CD4-positive, alpha-beta T cell (primary cell): ENCODE measurements at regions not wholly inside any gene's neighbourhood (a gene's known extent, or its start where the extent isn't known, plus 50 kb on each side); places are given as distances from the start of the nearest gene placed in this dataset.

Experiments
- ATAC-seq: fragments of 200-7000 bp; cut with Tn5 transposase; one replicate; pipeline ENCODE4 v1.10.0; 2022; ENCODE audit warnings: mild to moderate bottlenecking; ENCODE audit not compliant: poor library complexity
- CTCF ChIA-PET: fragments of 350-600 bp; sonication (Branson Sonifier 250); formaldehyde crosslinking; loops from one replicate; lab custom pipeline; 2021; ENCODE audit warnings: antibody characterized with exemption, inconsistent platforms; lab: Charles Lee
- POLR2A ChIA-PET: fragments of 350-600 bp; sonication (Branson Sonifier 250); formaldehyde crosslinking; loops from one replicate; lab custom pipeline; 2021; ENCODE audit warnings: antibody characterized with exemption, inconsistent platforms; lab: Charles Lee
- DNase-seq, 14 experiments: peaks; one replicate each; pipeline ENCODE4 v3.0.0-alpha.2; 2013 to 2020; ENCODE audit warnings: mixed read lengths in 2 of 14
- H3K27ac ChIP-seq, 2 donors: one replicate each; pipeline versions ENCODE4 v1.5.1 to v1.7.0; 2013; ENCODE audit warnings: low read length in 2 of 2, low read depth in 1 of 2, mild to moderate bottlenecking in 1 of 2
- H3K27me3 ChIP-seq, 2 experiments: 1 replicate in 1 of 2; 2 replicates in 1 of 2; pipeline versions ENCODE4 v1.6.1 to v1.7.0; 2013; ENCODE audit warnings: low read length in 2 of 2, control low read depth in 1 of 2, mild to moderate bottlenecking in 1 of 2, moderate library complexity in 1 of 2; ENCODE audit not compliant: insufficient read depth in 2 of 2, control insufficient read depth in 1 of 2
- H3K36me3 ChIP-seq: one replicate; pipeline ENCODE4 v1.6.1; 2013; ENCODE audit warnings: low read length, control low read depth; ENCODE audit not compliant: insufficient read depth
- H3K4me1 ChIP-seq: one replicate; pipeline ENCODE4 v1.6.1; 2013; ENCODE audit warnings: low read length, control low read depth; ENCODE audit not compliant: insufficient read depth
- H3K4me3 ChIP-seq: one replicate; pipeline ENCODE4 v1.5.1; 2013; ENCODE audit warnings: mild to moderate bottlenecking, low read length, moderate library complexity
- H3K9me3 ChIP-seq, 2 experiments: 1 replicate in 1 of 2; 2 replicates in 1 of 2; pipeline versions ENCODE4 v1.6.1 to v1.7.0; 2013; ENCODE audit warnings: low read length in 2 of 2, mild to moderate bottlenecking in 2 of 2, control low read depth in 1 of 2, moderate library complexity in 1 of 2; ENCODE audit not compliant: control insufficient read depth in 1 of 2, insufficient read depth in 1 of 2
- H3K27ac Mint-ChIP-seq: one replicate; pipeline ENCODE4 v1.8.0; 2020; ENCODE audit warnings: mixed read lengths
- H3K27me3 Mint-ChIP-seq: one replicate; pipeline ENCODE4 v1.8.0; 2021; ENCODE audit warnings: mixed read lengths
- H3K36me3 Mint-ChIP-seq: one replicate; pipeline ENCODE4 v1.8.0; 2021; ENCODE audit warnings: low read depth, mixed read lengths
- H3K4me1 Mint-ChIP-seq: one replicate; pipeline ENCODE4 v1.8.0; 2021; ENCODE audit warnings: low read depth, mixed read lengths
- H3K4me3 Mint-ChIP-seq: one replicate; pipeline ENCODE4 v1.8.0; 2020; ENCODE audit warnings: mild to moderate bottlenecking, mixed read lengths
- H3K9me3 Mint-ChIP-seq: one replicate; pipeline ENCODE4 v1.8.0; 2020; ENCODE audit warnings: mixed read lengths
- intact Hi-C, 2 experiments: fragments of 100-400 bp; cut with DNase I in 1 of 2; cut with micrococcal nuclease in 1 of 2; formaldehyde crosslinking; loops; one replicate each; pipeline versions ENCODE4 v1.15.1 to v1.9.0; 2023 to 2025; cut with DNase I, micrococcal nuclease
- TF ChIP-seq, protein P1 (sequence below): fragments of 200-600 bp; IDR thresholded peaks from one replicate; pipeline ENCODE4 v1.8.0; 2022; ENCODE audit warnings: antibody characterized with exemption, mild to moderate bottlenecking

DNA sequence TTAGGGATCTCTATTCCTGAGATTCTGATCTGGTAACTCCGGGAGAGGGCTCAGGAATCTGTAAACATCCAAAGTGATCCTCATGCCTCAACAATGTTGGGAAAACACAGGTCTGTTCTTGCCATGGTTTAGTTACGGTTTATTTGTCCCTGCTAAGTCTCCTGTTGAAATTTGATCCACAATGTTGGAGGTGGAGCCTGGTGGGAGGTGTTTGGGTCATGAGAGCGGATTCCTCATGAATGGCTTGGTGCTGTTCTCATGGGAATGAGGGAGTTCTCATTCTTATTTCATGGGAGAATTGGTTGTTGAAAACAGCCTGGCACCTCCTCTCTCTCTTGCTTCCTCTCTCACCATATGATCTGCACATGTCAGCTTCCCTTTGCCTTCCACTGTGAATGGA is 608.6 kb upstream of the GOT2 start:
- no peak overlapping the region for H3K4me3 ChIP-seq
- no peak overlapping the region for H3K27ac ChIP-seq
- no peaks in the 10 kb centered on the region for H3K4me1 Mint-ChIP-seq
- H3K36me3 Mint-ChIP-seq, result no peaks in the 10 kb centered on the region
- ATAC-seq (no peak), DNase-seq (no peak)
- TF ChIP-seq, protein P1, sequence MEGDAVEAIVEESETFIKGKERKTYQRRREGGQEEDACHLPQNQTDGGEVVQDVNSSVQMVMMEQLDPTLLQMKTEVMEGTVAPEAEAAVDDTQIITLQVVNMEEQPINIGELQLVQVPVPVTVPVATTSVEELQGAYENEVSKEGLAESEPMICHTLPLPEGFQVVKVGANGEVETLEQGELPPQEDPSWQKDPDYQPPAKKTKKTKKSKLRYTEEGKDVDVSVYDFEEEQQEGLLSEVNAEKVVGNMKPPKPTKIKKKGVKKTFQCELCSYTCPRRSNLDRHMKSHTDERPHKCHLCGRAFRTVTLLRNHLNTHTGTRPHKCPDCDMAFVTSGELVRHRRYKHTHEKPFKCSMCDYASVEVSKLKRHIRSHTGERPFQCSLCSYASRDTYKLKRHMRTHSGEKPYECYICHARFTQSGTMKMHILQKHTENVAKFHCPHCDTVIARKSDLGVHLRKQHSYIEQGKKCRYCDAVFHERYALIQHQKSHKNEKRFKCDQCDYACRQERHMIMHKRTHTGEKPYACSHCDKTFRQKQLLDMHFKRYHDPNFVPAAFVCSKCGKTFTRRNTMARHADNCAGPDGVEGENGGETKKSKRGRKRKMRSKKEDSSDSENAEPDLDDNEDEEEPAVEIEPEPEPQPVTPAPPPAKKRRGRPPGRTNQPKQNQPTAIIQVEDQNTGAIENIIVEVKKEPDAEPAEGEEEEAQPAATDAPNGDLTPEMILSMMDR, result no peak
- no peaks in the 10 kb centered on the region for H3K27me3 ChIP-seq
- no peak overlapping the region for H3K4me3 Mint-ChIP-seq
- no peaks in the 10 kb centered on the region for H3K4me1 ChIP-seq
- no peak overlapping the region for H3K27ac Mint-ChIP-seq
- H3K9me3 Mint-ChIP-seq, result peaks cover 4% of the 10 kb centered on the region
- CTCF ChIA-PET, result no interaction called here
- intact Hi-C loops, result no loop called here
- POLR2A ChIA-PET, result no interaction called here
- no peaks in the 10 kb centered on the region for H3K9me3 ChIP-seq
- no peaks in the 10 kb centered on the region for H3K36me3 ChIP-seq
- H3K27me3 Mint-ChIP-seq, result no peaks in the 10 kb centered on the region

DNA sequence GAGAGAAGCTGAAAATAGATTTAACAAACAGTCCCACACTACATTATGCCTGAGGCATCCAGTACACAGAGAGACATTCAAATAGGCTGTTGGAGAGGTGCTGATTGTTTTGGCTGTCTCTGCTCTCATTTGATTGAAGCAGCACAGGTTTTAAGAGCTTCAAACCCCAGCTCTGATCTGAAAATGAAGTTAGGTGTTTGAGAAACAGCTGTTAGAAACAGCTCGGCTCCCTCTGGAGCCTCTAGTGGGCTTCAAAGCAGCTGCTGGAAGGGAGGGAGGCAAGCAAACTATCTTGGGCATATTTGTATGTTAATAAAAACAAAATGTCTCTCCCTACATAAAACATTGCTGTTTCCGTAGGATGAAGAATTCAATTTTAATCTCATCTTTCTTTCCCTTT is 607.3 kb upstream of the GOT2 start:
- no peaks in the 10 kb centered on the region for H3K4me1 ChIP-seq
- ChIA-PET POLR2A (no interaction called here), CTCF (no interaction called here)
- H3K9me3 Mint-ChIP-seq, result peaks cover 4% of the 10 kb centered on the region
- H3K27ac ChIP-seq, result no peak overlapping the region
- DNase-seq, result no peak
- H3K27ac Mint-ChIP-seq, result no peak overlapping the region
- ATAC-seq, result no peak
- no peak overlapping the region for H3K4me3 ChIP-seq
- TF ChIP-seq, protein P1, result no peak
- no peak overlapping the region for H3K4me3 Mint-ChIP-seq
- intact Hi-C loops, result no loop called here
- no peaks in the 10 kb centered on the region for H3K27me3 ChIP-seq
- H3K36me3 ChIP-seq, result no peaks in the 10 kb centered on the region
- no peaks in the 10 kb centered on the region for H3K4me1 Mint-ChIP-seq
- no peaks in the 10 kb centered on the region for H3K27me3 Mint-ChIP-seq
- no peaks in the 10 kb centered on the region for H3K36me3 Mint-ChIP-seq
- H3K9me3 ChIP-seq, result no peaks in the 10 kb centered on the region

DNA sequence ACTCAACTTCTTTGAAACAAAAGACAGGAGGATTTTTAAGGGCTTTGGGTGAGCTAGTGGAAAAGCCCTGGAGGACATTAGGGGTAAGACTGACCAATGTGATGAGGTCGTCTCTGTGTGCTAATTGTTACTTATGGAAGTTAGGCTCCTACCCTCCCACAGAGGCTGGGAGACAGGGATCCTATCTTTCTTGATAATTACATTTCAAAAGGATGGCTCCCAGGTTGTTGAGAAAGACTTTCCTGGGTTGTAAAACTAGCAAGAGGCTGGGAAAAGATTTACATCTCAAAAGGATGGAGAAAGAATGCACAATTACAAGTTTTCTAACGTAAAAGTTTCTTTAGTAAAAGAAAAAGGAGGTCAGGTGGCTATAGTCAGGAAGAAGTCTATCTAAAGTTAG is 605.8 kb upstream of the GOT2 start:
- ATAC-seq, result no peak
- Histone ChIP-seq H3K9me3 (peaks cover 0 to 4% of the 10 kb centered on the region in 2 experiments), H3K27me3 (no peaks in the 10 kb centered on the region), H3K4me1 (no peaks in the 10 kb centered on the region), H3K36me3 (no peaks in the 10 kb centered on the region), H3K27ac (no peak overlapping the region), H3K4me3 (no peak overlapping the region)
- intact Hi-C loops, result no loop called here
- TF ChIP-seq, protein P1, result no peak
- H3K27ac Mint-ChIP-seq, result no peak overlapping the region
- ChIA-PET CTCF (no interaction called here), POLR2A (no interaction called here)
- H3K4me3 Mint-ChIP-seq, result no peak overlapping the region
- DNase-seq, result no peak
- no peaks in the 10 kb centered on the region for H3K36me3 Mint-ChIP-seq
- no peaks in the 10 kb centered on the region for H3K4me1 Mint-ChIP-seq
- H3K27me3 Mint-ChIP-seq, result no peaks in the 10 kb centered on the region
- H3K9me3 Mint-ChIP-seq, result peaks cover 4% of the 10 kb centered on the region
